ENCODE measurements at regions not wholly inside any gene's neighbourhood (a gene's known extent, or its start where the extent isn't known, plus 50 kb on each side); places are given as distances from the start of the nearest gene placed in this dataset.

DNA sequence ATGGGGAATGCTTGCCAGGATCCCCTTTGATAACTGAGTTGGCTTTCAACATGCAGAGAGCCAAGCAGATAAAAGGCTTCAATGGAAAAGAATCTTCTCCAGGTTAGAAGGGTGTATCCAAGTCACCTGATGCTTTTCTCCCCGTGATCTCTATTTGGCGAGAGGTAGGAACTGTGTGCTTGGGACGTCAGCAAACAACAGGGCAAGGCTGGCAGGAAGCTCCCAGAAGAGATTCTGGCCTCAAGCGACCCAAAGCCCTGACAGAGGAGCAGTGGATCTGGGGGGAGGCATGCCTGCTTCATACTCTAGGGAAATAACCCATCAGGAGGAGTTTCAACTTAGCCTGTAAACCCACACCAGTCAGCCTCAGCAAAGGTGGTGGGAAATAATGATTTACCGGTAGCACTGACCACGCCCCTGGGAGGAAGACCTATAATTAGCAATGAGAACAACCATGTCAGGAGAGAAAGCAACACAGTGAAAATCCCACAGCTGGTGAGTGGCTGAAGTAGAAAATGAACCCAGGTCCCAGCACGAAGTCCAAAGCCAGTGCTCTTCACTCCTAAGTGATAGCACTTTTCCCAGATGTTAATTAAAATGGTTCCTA, 76.3 kb upstream of the SEC11C start:
- ATAC-seq: no peak
- Histone ChIP-seq H3K27me3 (no peaks in the 10 kb centered on the region), H3K9me3 (no peaks in the 10 kb centered on the region), H3K4me3 (no peak overlapping the region), H3K4me1 (no peaks in the 10 kb centered on the region), H3K27ac (no peak overlapping the region), H3K36me3 (no peaks in the 10 kb centered on the region)
- 73 to 88% methylated on average over 6 to 7 of the region's 7 CpGs for WGBS, 2 donors (ENCODE audit: low coverage in 1 of 2)
- TF ChIP-seq EP300 (IDR thresholded peaks at IDR 0.05) (no peak), POLR2AphosphoS5 (IDR thresholded peaks at IDR 0.05) (no peak), POLR2A (IDR thresholded peaks at IDR 0.05) (no peak)
- TF ChIP-seq, protein P1, sequence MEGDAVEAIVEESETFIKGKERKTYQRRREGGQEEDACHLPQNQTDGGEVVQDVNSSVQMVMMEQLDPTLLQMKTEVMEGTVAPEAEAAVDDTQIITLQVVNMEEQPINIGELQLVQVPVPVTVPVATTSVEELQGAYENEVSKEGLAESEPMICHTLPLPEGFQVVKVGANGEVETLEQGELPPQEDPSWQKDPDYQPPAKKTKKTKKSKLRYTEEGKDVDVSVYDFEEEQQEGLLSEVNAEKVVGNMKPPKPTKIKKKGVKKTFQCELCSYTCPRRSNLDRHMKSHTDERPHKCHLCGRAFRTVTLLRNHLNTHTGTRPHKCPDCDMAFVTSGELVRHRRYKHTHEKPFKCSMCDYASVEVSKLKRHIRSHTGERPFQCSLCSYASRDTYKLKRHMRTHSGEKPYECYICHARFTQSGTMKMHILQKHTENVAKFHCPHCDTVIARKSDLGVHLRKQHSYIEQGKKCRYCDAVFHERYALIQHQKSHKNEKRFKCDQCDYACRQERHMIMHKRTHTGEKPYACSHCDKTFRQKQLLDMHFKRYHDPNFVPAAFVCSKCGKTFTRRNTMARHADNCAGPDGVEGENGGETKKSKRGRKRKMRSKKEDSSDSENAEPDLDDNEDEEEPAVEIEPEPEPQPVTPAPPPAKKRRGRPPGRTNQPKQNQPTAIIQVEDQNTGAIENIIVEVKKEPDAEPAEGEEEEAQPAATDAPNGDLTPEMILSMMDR (IDR thresholded peaks at IDR 0.05): no peak

DNA sequence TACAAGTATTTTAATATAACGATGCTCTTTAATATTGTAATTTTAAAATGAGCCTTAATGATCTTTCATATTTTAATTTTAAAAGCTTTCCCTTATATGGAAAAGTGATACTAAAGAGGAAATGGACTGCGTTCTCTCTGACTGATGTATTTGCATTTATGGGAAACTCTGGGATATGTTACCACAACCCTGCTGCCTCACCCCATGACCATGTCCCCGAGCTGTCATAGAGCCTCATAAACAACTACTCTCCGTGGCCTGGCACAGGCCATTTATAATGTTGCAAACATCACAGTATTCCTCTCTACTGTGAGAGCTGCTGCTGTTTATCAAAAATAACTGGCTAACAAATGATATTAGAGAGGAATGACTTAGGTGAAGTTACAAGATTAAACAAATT, 75.8 kb upstream of the SEC11C start:
- Histone ChIP-seq H3K9me3 (no peaks in the 10 kb centered on the region), H3K27ac (no peak overlapping the region), H3K4me1 (no peaks in the 10 kb centered on the region), H3K4me3 (no peak overlapping the region), H3K36me3 (no peaks in the 10 kb centered on the region), H3K27me3 (no peaks in the 10 kb centered on the region)
- WGBS, 2 donors (ENCODE audit: low coverage in 1 of 2): 59 to 71% methylated on average over 4 of the region's 4 CpGs
- no peak for ATAC-seq
- TF ChIP-seq, protein P1 (IDR thresholded peaks at IDR 0.05): no peak
- TF ChIP-seq POLR2A (IDR thresholded peaks at IDR 0.05): no peak
- no peak for TF ChIP-seq EP300 (IDR thresholded peaks at IDR 0.05)
- TF ChIP-seq POLR2AphosphoS5 (IDR thresholded peaks at IDR 0.05): no peak

DNA sequence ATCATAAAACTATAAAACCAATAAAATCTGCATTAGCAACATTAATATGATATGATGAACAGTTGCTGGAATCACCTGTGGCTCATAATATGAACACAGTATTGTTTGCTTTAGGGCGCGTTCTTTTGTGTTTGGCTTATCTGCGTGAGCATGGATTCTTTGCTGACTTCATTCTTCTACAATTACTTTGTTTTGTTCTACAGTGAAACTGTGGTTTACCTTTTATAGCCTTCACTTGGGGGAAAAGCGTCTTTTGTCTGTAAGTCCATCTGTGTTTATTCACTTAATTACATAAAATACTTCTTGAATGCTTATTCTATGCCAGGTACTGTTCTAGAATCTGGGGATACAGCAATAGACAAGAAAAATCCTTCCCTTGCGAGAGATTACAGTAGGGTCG, 74.0 kb upstream of the SEC11C start:
- TF ChIP-seq POLR2AphosphoS5 (IDR thresholded peaks at IDR 0.05) (no peak), EP300 (IDR thresholded peaks at IDR 0.05) (no peak), POLR2A (IDR thresholded peaks at IDR 0.05) (no peak)
- TF ChIP-seq, protein P1 (IDR thresholded peaks at IDR 0.05): no peak
- no peaks in the 10 kb centered on the region for H3K4me1 ChIP-seq
- no peak overlapping the region for H3K4me3 ChIP-seq
- H3K9me3 ChIP-seq: no peaks in the 10 kb centered on the region
- H3K27me3 ChIP-seq: no peaks in the 10 kb centered on the region
- 75 to 92% methylated on average over 2 to 6 of the region's 6 CpGs for WGBS, 2 donors (ENCODE audit: low coverage in 1 of 2)
- H3K27ac ChIP-seq: no peak overlapping the region
- no peak for ATAC-seq
- H3K36me3 ChIP-seq: no peaks in the 10 kb centered on the region

DNA sequence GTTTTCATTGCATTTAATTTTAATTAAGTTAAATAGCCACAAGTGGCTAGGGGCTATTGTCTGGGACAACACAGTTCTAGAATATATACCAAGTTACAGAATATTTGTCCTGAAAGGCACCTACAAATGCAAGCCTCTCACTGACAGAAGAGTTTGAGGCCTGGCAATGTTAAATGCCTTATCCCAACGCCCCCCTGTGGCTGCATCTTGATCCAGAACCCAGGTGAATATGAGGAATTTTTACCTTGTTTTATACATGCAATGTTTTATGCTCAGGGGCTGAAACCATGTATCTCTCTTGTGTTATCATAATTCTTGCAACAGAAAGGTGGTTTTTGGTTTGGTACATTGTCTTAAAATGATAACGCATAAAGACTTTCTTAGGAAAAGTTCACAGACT, 71.8 kb upstream of the SEC11C start:
- no peak overlapping the region for H3K27ac ChIP-seq
- no peaks in the 10 kb centered on the region for H3K27me3 ChIP-seq
- H3K4me1 ChIP-seq: no peaks in the 10 kb centered on the region
- H3K4me3 ChIP-seq: no peak overlapping the region
- no peaks in the 10 kb centered on the region for H3K9me3 ChIP-seq
- no peaks in the 10 kb centered on the region for H3K36me3 ChIP-seq
- TF ChIP-seq, protein P1 (IDR thresholded peaks at IDR 0.05): peak in 1 of 4 experiments; percentile 28
- no peak for TF ChIP-seq EP300 (IDR thresholded peaks at IDR 0.05)
- no peak for ATAC-seq
- WGBS, 2 donors (ENCODE audit: low coverage in 1 of 2): 49 to 83% methylated on average over 2 of the region's 2 CpGs

DNA sequence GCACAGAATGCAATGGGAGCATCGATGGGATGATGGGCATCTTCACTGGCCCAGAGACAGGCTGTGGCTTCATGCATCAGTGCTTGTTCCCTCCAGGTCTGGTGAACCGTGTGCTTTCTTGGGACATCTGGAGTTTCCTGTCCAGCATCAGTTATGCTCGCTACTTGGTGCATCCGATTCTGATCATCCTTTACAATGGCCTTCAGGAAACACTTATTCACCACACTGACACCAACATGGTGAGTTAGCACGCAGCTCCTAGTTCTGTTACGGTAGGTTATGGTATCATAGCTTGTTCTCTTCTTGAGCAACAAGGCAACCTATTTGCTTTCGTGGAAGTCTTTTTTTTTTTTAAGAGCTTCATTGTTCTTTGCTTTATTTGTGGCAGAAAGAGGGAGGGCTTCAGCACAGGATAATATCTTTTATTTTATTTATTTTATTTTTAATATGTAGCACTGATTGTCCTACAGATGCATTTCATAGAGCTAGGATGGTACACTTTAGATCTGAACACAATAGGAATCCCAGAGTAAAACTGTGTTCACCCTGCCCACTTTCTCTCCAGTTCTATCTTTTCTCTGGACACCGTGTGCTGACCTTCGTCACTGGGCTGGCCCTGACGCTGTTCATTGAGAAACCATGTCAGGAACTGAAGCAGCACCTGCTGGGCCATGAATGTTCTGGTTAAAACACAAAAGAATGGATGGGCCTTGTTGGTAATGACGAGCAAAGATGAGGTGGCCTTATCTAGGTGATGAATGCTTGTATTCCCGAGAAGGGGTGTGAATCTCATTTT, 71.2 kb upstream of the SEC11C start:
- 80 to 87% methylated on average over 9 to 12 of the region's 12 CpGs for WGBS, 2 donors (ENCODE audit: low coverage in 1 of 2)
- no peaks in the 10 kb centered on the region for H3K9me3 ChIP-seq
- no peak for ATAC-seq
- no peak for TF ChIP-seq POLR2AphosphoS5 (IDR thresholded peaks at IDR 0.05)
- TF ChIP-seq POLR2A (IDR thresholded peaks at IDR 0.05): no peak
- no peak for TF ChIP-seq EP300 (IDR thresholded peaks at IDR 0.05)
- no peak overlapping the region for H3K4me3 ChIP-seq
- no peaks in the 10 kb centered on the region for H3K36me3 ChIP-seq
- H3K4me1 ChIP-seq: no peaks in the 10 kb centered on the region
- H3K27ac ChIP-seq: no peak overlapping the region
- no peaks in the 10 kb centered on the region for H3K27me3 ChIP-seq
